ENCODE measurements at regions not wholly inside any gene's neighbourhood (a gene's known extent, or its start where the extent isn't known, plus 50 kb on each side); places are given as distances from the start of the nearest gene placed in this dataset.

DNA sequence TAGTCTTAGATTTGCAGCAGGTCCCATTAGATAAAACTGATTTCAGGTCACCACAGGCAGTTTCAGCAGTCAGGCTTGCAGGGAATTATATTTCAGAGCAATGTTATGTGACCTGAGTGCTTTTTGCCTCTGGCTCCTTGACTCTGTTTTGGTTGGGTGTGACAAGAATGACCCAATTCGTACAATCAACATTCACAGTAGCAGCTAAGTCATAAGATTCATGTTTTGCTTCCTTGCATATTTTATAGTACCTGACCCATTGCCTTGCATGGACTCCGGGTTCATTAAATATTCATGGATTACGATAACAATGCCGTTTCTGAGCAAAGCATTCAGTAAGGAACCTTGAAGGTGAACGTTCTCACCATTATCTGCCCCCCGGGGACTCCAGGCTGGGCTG is 152.0 kb upstream of the CST7 start:
- TF ChIP-seq, protein P1, sequence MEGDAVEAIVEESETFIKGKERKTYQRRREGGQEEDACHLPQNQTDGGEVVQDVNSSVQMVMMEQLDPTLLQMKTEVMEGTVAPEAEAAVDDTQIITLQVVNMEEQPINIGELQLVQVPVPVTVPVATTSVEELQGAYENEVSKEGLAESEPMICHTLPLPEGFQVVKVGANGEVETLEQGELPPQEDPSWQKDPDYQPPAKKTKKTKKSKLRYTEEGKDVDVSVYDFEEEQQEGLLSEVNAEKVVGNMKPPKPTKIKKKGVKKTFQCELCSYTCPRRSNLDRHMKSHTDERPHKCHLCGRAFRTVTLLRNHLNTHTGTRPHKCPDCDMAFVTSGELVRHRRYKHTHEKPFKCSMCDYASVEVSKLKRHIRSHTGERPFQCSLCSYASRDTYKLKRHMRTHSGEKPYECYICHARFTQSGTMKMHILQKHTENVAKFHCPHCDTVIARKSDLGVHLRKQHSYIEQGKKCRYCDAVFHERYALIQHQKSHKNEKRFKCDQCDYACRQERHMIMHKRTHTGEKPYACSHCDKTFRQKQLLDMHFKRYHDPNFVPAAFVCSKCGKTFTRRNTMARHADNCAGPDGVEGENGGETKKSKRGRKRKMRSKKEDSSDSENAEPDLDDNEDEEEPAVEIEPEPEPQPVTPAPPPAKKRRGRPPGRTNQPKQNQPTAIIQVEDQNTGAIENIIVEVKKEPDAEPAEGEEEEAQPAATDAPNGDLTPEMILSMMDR (IDR thresholded peaks at IDR 0.05), result no peak
- TF ChIP-seq POLR2A (IDR thresholded peaks at IDR 0.05), result no peak

Data from esophagus squamous epithelium (tissue), 4 donors.